ENCODE measurements at regions not wholly inside any gene's neighbourhood (a gene's known extent, or its start where the extent isn't known, plus 50 kb on each side); places are given as distances from the start of the nearest gene placed in this dataset.

DNA sequence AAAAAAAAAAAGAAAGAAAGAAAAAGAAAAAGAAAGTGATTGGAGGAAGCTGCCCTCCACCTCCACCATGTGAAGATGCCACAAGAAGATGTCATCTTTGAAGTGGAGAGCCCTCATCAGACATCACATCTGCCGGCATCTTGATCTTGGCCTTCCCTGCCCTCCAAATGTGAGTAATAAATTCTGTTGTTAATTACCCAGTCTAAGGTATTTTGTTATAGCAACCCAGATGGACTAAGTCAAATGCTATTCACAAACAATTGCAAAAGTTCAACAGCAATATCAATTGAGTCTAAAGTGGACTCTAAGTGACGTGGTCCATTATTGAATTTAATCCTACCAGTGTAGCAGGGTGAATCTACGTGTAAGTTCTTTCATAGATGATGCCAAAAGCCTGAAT, 55.9 kb upstream of the NUP160 start:
- Histone ChIP-seq H3K27me3 (replicated peaks in 1 of 4; ENCODE audit: control extremely low read depth in 1 of 4, control insufficient read depth in 3 of 4, insufficient read depth in 4 of 4, low read length in 3 of 4) (no peaks in the 10 kb centered on the region), H3K4me3 (ENCODE audit: control extremely low read depth in 1 of 5, extremely low read depth in 1 of 5, insufficient read depth in 1 of 5, low read depth in 2 of 5, low read length in 4 of 5) (no peak overlapping the region), H4K20me1 (ENCODE audit: control insufficient read depth, insufficient read depth, low read length, poor library complexity, severe bottlenecking) (no peaks in the 10 kb centered on the region), H3K4me1 (ENCODE audit: control insufficient read depth in 2 of 2, insufficient read depth in 2 of 2, low read length in 2 of 2) (peaks cover 32 to 41% of the 10 kb centered on the region in 2 donors), H3K36me3 (replicated peaks in 1 of 2; ENCODE audit: control extremely low read depth in 1 of 2, control insufficient read depth in 1 of 2, extremely low read depth in 1 of 2, insufficient read depth in 2 of 2, low read length in 1 of 2) (no peaks in the 10 kb centered on the region), H3K79me2 (ENCODE audit: control insufficient read depth, insufficient read depth, low read length) (no peaks in the 10 kb centered on the region), H3K4me2 (replicated peaks; ENCODE audit: low read depth, low read length, poor library complexity, severe bottlenecking) (no peak overlapping the region), H2AFZ (ENCODE audit: insufficient read depth, low read depth, low read length, poor library complexity, severe bottlenecking) (no peak overlapping the region), H3K27ac (ENCODE audit: low read length in 2 of 2) (no peak overlapping the region), H3K9ac (ENCODE audit: low read length) (no peak overlapping the region), H3K9me3 (ENCODE audit: control extremely low read depth in 1 of 3, control insufficient read depth in 2 of 3, insufficient read depth in 1 of 3, low read length in 2 of 3) (no peaks in the 10 kb centered on the region)
- Mint-ChIP-seq H3K27me3 (no peaks in the 10 kb centered on the region), H3K4me1 (peaks cover 38% of the 10 kb centered on the region), H3K9me3 (ENCODE audit: insufficient read depth) (no peaks in the 10 kb centered on the region), H3K4me3 (no peak overlapping the region), H3K27ac (no peak overlapping the region)
- WGBS (ENCODE audit: insufficient coverage): no CpG with 5 or more reads among the region's 3 CpGs
- TF ChIP-seq EZH2 (IDR thresholded peaks at IDR 0.05; ENCODE audit: borderline replicate concordance, insufficient read depth, low read depth, low read length, poor library complexity, severe bottlenecking): no peak
- TF ChIP-seq, protein P1, sequence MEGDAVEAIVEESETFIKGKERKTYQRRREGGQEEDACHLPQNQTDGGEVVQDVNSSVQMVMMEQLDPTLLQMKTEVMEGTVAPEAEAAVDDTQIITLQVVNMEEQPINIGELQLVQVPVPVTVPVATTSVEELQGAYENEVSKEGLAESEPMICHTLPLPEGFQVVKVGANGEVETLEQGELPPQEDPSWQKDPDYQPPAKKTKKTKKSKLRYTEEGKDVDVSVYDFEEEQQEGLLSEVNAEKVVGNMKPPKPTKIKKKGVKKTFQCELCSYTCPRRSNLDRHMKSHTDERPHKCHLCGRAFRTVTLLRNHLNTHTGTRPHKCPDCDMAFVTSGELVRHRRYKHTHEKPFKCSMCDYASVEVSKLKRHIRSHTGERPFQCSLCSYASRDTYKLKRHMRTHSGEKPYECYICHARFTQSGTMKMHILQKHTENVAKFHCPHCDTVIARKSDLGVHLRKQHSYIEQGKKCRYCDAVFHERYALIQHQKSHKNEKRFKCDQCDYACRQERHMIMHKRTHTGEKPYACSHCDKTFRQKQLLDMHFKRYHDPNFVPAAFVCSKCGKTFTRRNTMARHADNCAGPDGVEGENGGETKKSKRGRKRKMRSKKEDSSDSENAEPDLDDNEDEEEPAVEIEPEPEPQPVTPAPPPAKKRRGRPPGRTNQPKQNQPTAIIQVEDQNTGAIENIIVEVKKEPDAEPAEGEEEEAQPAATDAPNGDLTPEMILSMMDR (IDR thresholded peaks at IDR 0.05): no peak
- no peak for ATAC-seq (ENCODE audit: low read depth)
- intact Hi-C loops (cut with micrococcal nuclease): loop anchor here (5.0 kb wide), 1 partner anchor 137 kb away; the partner anchor contains the start of gene FNBP4
- no peak for DNase-seq
- CTCF ChIA-PET: interaction anchor here (1.3 kb wide), 1 partner anchor 14 kb away, joined by 4 read pairs; no protein-coding TSS in a partner anchor
- POLR2A ChIA-PET: no interaction called here

DNA sequence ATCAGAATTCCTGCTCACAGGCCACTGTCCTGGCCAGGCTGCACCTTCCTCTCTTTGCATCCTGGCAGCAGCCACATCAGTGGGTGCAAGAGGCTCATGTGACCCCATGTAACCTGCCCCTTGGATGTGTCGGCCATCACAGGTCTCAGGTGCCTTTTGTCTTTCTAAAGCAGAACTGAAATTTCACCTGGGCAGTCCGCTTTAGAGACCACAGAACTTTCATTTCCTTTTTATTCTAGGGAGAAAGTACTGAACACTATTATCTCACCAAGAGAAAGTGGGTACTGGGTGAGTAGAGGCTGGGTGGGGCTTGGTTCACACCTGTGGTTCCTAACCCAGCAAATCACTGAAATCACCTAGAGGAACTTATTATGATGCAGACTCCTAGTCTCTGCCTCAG, 51.7 kb upstream of the NUP160 start:
- no CpG with 5 or more reads among the region's 2 CpGs for WGBS (ENCODE audit: insufficient coverage)
- no peaks in the 10 kb centered on the region for H3K27me3 Mint-ChIP-seq
- no peak for TF ChIP-seq EZH2 (IDR thresholded peaks at IDR 0.05; ENCODE audit: borderline replicate concordance, insufficient read depth, low read depth, low read length, poor library complexity, severe bottlenecking)
- TF ChIP-seq, protein P1 (IDR thresholded peaks at IDR 0.05): no peak
- H3K4me2 ChIP-seq (replicated peaks; ENCODE audit: low read depth, low read length, poor library complexity, severe bottlenecking): peak overlapping the region; percentile 70
- H3K4me1 ChIP-seq (ENCODE audit: control insufficient read depth in 2 of 2, insufficient read depth in 2 of 2, low read length in 2 of 2): peaks cover 33 to 38% of the 10 kb centered on the region in 2 donors
- DNase-seq (peak; percentile 91), ATAC-seq (ENCODE audit: low read depth) (peak; percentile 93)
- no peaks in the 10 kb centered on the region for H3K36me3 ChIP-seq (replicated peaks in 1 of 2; ENCODE audit: control extremely low read depth in 1 of 2, control insufficient read depth in 1 of 2, extremely low read depth in 1 of 2, insufficient read depth in 2 of 2, low read length in 1 of 2)
- peak overlapping the region; percentile 61 for H3K4me3 Mint-ChIP-seq
- no peak overlapping the region for H2AFZ ChIP-seq (ENCODE audit: insufficient read depth, low read depth, low read length, poor library complexity, severe bottlenecking)
- peak overlapping the region; percentile 76 to 88 for H3K27ac ChIP-seq (ENCODE audit: low read length in 2 of 2)
- H3K27ac Mint-ChIP-seq: peak overlapping the region; percentile 96
- H3K27me3 ChIP-seq (replicated peaks in 1 of 4; ENCODE audit: control extremely low read depth in 1 of 4, control insufficient read depth in 3 of 4, insufficient read depth in 4 of 4, low read length in 3 of 4): no peaks in the 10 kb centered on the region
- peak overlapping the region; percentile 22 for H3K9ac ChIP-seq (ENCODE audit: low read length)
- intact Hi-C loops (cut with micrococcal nuclease): loop anchor here (1.0 to 5.0 kb wide), 6 partner anchors 18 to 208 kb away; partner anchors contain the start of genes FNBP4 and NUP160
- H4K20me1 ChIP-seq (ENCODE audit: control insufficient read depth, insufficient read depth, low read length, poor library complexity, severe bottlenecking): no peaks in the 10 kb centered on the region
- H3K9me3 ChIP-seq (ENCODE audit: control extremely low read depth in 1 of 3, control insufficient read depth in 2 of 3, insufficient read depth in 1 of 3, low read length in 2 of 3): no peaks in the 10 kb centered on the region
- CTCF ChIA-PET: interaction anchor here (0.6 to 3.5 kb wide), 3 partner anchors 27 to 92 kb away, joined by 3 to 16 read pairs (median 4); no protein-coding TSS in a partner anchor
- no peak overlapping the region for H3K4me3 ChIP-seq (ENCODE audit: control extremely low read depth in 1 of 5, extremely low read depth in 1 of 5, insufficient read depth in 1 of 5, low read depth in 2 of 5, low read length in 4 of 5)
- peaks cover 38% of the 10 kb centered on the region for H3K4me1 Mint-ChIP-seq
- H3K79me2 ChIP-seq (ENCODE audit: control insufficient read depth, insufficient read depth, low read length): no peaks in the 10 kb centered on the region
- no peaks in the 10 kb centered on the region for H3K9me3 Mint-ChIP-seq (ENCODE audit: insufficient read depth)
- POLR2A ChIA-PET: interaction anchor here (0.7 to 2.1 kb wide), 3 partner anchors 18 to 208 kb away, joined by 3 to 8 read pairs (median 5); no protein-coding TSS in a partner anchor

Measured in B cell (primary cell).